Endodermal cell (in vitro differentiated cells): ENCODE measurements at regions not wholly inside any gene's neighbourhood (a gene's known extent, or its start where the extent isn't known, plus 50 kb on each side); places are given as distances from the start of the nearest gene placed in this dataset.

ENCODE experiments used
- DNase-seq: peaks from one replicate; pipeline ENCODE4 v3.0.0-alpha.2; 2017
- H3K27ac ChIP-seq: 2 replicates; pipeline ENCODE4 v1.5.1; 2013; ENCODE audit warnings: mild to moderate bottlenecking, low read depth, low read length, moderate library complexity
- H3K27me3 ChIP-seq: 2 replicates; pipeline ENCODE4 v1.6.1; 2013; ENCODE audit warnings: mild to moderate bottlenecking, low read length, moderate library complexity; ENCODE audit not compliant: insufficient read depth, control insufficient read depth, poor library complexity, severe bottlenecking
- H3K36me3 ChIP-seq: 2 replicates; pipeline ENCODE4 v1.7.0; 2013; ENCODE audit warnings: mild to moderate bottlenecking, low read length, moderate library complexity; ENCODE audit not compliant: control insufficient read depth, insufficient read depth
- H3K4me1 ChIP-seq: one replicate; pipeline ENCODE4 v1.7.0; 2013; ENCODE audit warnings: low read length; ENCODE audit not compliant: control insufficient read depth, insufficient read depth
- H3K4me3 ChIP-seq: 2 replicates; pipeline ENCODE4 v1.5.1; 2013; ENCODE audit warnings: mild to moderate bottlenecking, low read length, moderate library complexity
- H3K9ac ChIP-seq: 2 replicates; pipeline ENCODE4 v1.6.1; 2013; ENCODE audit warnings: mild to moderate bottlenecking, low read length, moderate library complexity; ENCODE audit not compliant: poor library complexity, severe bottlenecking; ENCODE audit errors: extremely low read depth
- H3K9me3 ChIP-seq: 2 replicates; pipeline ENCODE4 v1.6.1; 2013; ENCODE audit warnings: mild to moderate bottlenecking, low read length, moderate library complexity; ENCODE audit not compliant: control insufficient read depth
- H3K27ac Mint-ChIP-seq: 2 replicates; pipeline ENCODE4 v1.8.0; 2020; ENCODE audit warnings: mixed read lengths
- H3K27me3 Mint-ChIP-seq: 2 replicates; pipeline ENCODE4 v1.8.0; 2021; ENCODE audit warnings: mild to moderate bottlenecking, mixed read lengths; ENCODE audit not compliant: insufficient read depth
- H3K36me3 Mint-ChIP-seq: 2 replicates; pipeline ENCODE4 v1.8.0; 2020; ENCODE audit warnings: low read depth, mixed read lengths
- H3K4me1 Mint-ChIP-seq: 2 replicates; pipeline ENCODE4 v1.8.0; 2020; ENCODE audit warnings: mixed read lengths
- H3K4me3 Mint-ChIP-seq: 2 replicates; pipeline ENCODE4 v1.8.0; 2020; ENCODE audit warnings: mild to moderate bottlenecking, moderate library complexity, mixed read lengths
- H3K9me3 Mint-ChIP-seq: 2 replicates; pipeline ENCODE4 v1.8.0; 2020; ENCODE audit warnings: mild to moderate bottlenecking, mixed read lengths
- CTCF ChIP-seq: fragments of 200-600 bp; sonication (generic); conservative IDR thresholded peaks from 2 replicates; pipeline ENCODE4 v1.5.0; 2021; ENCODE audit warnings: antibody characterized with exemption, mild to moderate bottlenecking
- WGBS, 2 experiments: methylation state at CpG; one replicate each; pipeline versions ENCODE4 v1.1.5 to v1.1.7; 2013; ENCODE audit warnings: missing lambda C conversion rate in 2 of 2, mixed read lengths in 1 of 2; ENCODE audit not compliant: insufficient coverage in 1 of 2, insufficient read length in 1 of 2; 5-methylcytosine and 5-hydroxymethylcytosine counted together

- WGBS, 2 experiments: 74 to 83% methylated on average over 3 to 5 of the region's 5 CpGs
- H3K4me3 ChIP-seq: no peak overlapping the region
Observed at GRCh38 chr1:37392051-37392450, 82.3 kb upstream of the ZC3H12A start.

GRCh38 chr1:37393173-37394120 lies 80.9 kb upstream of the ZC3H12A start:
- Histone ChIP-seq H3K36me3 (no peaks in the 10 kb centered on the region), H3K27ac (no peak overlapping the region), H3K4me1 (peaks cover 2% of the 10 kb centered on the region), H3K9ac (no peak overlapping the region), H3K4me3 (no peak overlapping the region), H3K9me3 (no peaks in the 10 kb centered on the region), H3K27me3 (no peaks in the 10 kb centered on the region)
- Mint-ChIP-seq H3K4me1 (peaks cover 6% of the 10 kb centered on the region), H3K27ac (no peak overlapping the region), H3K9me3 (no peaks in the 10 kb centered on the region), H3K27me3 (peaks cover 6% of the 10 kb centered on the region), H3K36me3 (no peaks in the 10 kb centered on the region), H3K4me3 (no peak overlapping the region)
- DNase-seq: no peak
- no peak for TF ChIP-seq CTCF
- WGBS, 2 experiments: 79 to 96% methylated on average over 4 to 11 of the region's 11 CpGs

More at GRCh38 chr1:37392051-37392450, 82.3 kb upstream of the ZC3H12A start:
- Mint-ChIP-seq H3K36me3 (no peaks in the 10 kb centered on the region), H3K4me3 (no peak overlapping the region), H3K4me1 (peaks cover 6% of the 10 kb centered on the region), H3K27me3 (peaks cover 3% of the 10 kb centered on the region), H3K9me3 (no peaks in the 10 kb centered on the region), H3K27ac (no peak overlapping the region)
- Histone ChIP-seq H3K36me3 (no peaks in the 10 kb centered on the region), H3K4me1 (peaks cover 2% of the 10 kb centered on the region), H3K9me3 (no peaks in the 10 kb centered on the region), H3K9ac (no peak overlapping the region), H3K27ac (no peak overlapping the region), H3K27me3 (no peaks in the 10 kb centered on the region)
- TF ChIP-seq CTCF: no peak
- no peak for DNase-seq

- no peaks in the 10 kb centered on the region for H3K36me3 Mint-ChIP-seq
- WGBS, 2 experiments: 56 to 62% methylated on average over 10 of the region's 10 CpGs
- no peaks in the 10 kb centered on the region for H3K9me3 Mint-ChIP-seq
- Histone ChIP-seq H3K9ac (no peak overlapping the region), H3K27me3 (no peaks in the 10 kb centered on the region), H3K27ac (no peak overlapping the region), H3K4me3 (no peak overlapping the region), H3K36me3 (no peaks in the 10 kb centered on the region), H3K9me3 (no peaks in the 10 kb centered on the region), H3K4me1 (peaks cover 2% of the 10 kb centered on the region)
- peaks cover 6% of the 10 kb centered on the region for H3K27me3 Mint-ChIP-seq
- no peak overlapping the region for H3K4me3 Mint-ChIP-seq
- TF ChIP-seq CTCF: peak; percentile 60
- H3K27ac Mint-ChIP-seq: peak overlapping the region; percentile 52
- DNase-seq: peak; percentile 95
- peaks cover 6% of the 10 kb centered on the region for H3K4me1 Mint-ChIP-seq
Observed at GRCh38 chr1:37394574-37395464, 79.6 kb upstream of the ZC3H12A start.
